Esophagus (tissue), 2 donors: ENCODE measurements at regions not wholly inside any gene's neighbourhood (a gene's known extent, or its start where the extent isn't known, plus 50 kb on each side); places are given as distances from the start of the nearest gene placed in this dataset.

Experiments used
- H3K27ac ChIP-seq, 2 donors: one replicate each; pipeline ENCODE4 v1.5.1; 2013; ENCODE audit warnings: low read depth in 2 of 2, mild to moderate bottlenecking in 2 of 2, inconsistent platforms in 1 of 2, low read length in 1 of 2, moderate library complexity in 1 of 2
- H3K27me3 ChIP-seq, 2 donors: one replicate each; pipeline ENCODE4 v1.6.1; 2013; ENCODE audit warnings: low read length in 2 of 2, control low read depth in 1 of 2, mild to moderate bottlenecking in 1 of 2; ENCODE audit not compliant: insufficient read depth in 2 of 2, control insufficient read depth in 1 of 2
- H3K36me3 ChIP-seq, 2 donors: one replicate each; pipeline ENCODE4 v1.6.1; 2013; ENCODE audit warnings: low read length in 1 of 2; ENCODE audit not compliant: control insufficient read depth in 2 of 2, insufficient read depth in 2 of 2
- H3K4me1 ChIP-seq, 2 donors: one replicate each; pipeline ENCODE4 v1.6.1; 2013; ENCODE audit warnings: low read length in 1 of 2; ENCODE audit not compliant: control insufficient read depth in 2 of 2, insufficient read depth in 2 of 2
- H3K4me3 ChIP-seq, 2 donors: one replicate each; pipeline ENCODE4 v1.5.1; 2013; ENCODE audit warnings: low read length in 2 of 2, mild to moderate bottlenecking in 2 of 2, low read depth in 1 of 2, moderate library complexity in 1 of 2
- H3K9me3 ChIP-seq, 2 donors: one replicate each; pipeline ENCODE4 v1.6.1; 2013; ENCODE audit warnings: mild to moderate bottlenecking in 2 of 2, low read depth in 1 of 2, low read length in 1 of 2, moderate library complexity in 1 of 2; ENCODE audit not compliant: control insufficient read depth in 2 of 2, insufficient read depth in 1 of 2
- WGBS, 2 donors: extraction: QIAGEN DNeasy Blood & Tissue Kit; methylation state at CpG; one replicate each; pipeline ENCODE4 v1.1.7; 2013; 5-methylcytosine and 5-hydroxymethylcytosine counted together
- donor health status: healthy with polysubstance abuse.
- donor health status: Bipolar disorder and iron deficiency.

GRCh38 chr3:196147116-196147515 is 64.1 kb downstream of the ZDHHC19 start:
- Histone ChIP-seq H3K4me3 (no peak overlapping the region), H3K27ac (no peak overlapping the region), H3K36me3 (no peaks in the 10 kb centered on the region), H3K9me3 (no peaks in the 10 kb centered on the region), H3K27me3 (no peaks in the 10 kb centered on the region), H3K4me1 (peaks cover 4 to 12% of the 10 kb centered on the region in 2 donors)
- 85 to 93% methylated on average over 2 of the region's 2 CpGs for whole genome bisulfite sequencing, 2 donors

DNA sequence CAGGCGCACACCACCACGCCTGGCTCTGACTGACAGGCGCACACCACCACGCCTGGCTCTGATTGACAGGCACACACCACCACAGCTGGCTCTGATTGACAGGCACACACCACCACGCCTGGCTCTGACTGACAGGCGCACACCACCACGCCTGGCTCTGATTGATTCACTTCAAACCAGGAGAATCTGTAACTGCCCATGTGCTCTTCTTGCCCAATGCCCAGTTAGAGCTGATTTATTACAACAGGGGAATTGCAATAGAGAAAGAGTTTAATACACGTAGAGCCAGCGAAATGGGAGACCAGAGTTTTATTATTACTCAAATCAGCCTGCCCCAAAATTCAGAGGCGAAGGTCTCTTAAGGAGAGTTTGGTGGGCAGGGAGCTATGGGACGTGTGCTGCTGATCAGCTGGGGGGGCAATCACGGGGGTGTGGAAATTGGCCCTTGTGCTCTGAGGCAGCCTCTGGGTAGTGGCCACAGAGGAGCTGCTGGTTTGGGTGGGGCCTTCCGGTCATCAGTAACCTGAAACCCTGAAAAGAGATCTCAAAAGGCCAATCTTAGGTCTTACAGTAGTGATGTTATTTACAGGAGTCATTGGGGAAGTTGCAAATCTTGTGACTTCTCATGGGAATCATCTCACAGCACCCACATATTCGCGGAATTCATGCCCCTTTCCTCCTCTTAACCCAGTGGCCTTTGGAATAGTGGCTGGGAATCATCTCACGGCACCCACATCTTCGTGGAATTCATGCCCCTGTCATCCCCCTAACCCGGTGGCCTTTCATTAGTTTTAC is 63.8 kb upstream of the TFRC start:
- Histone ChIP-seq H3K4me1 (peaks cover 4 to 14% of the 10 kb centered on the region in 2 donors), H3K27me3 (no peaks in the 10 kb centered on the region), H3K36me3 (no peaks in the 10 kb centered on the region), H3K4me3 (no peak overlapping the region), H3K27ac (no peak overlapping the region), H3K9me3 (no peaks in the 10 kb centered on the region)
- WGBS, 2 donors: 87 to 88% methylated on average over 14 to 17 of the region's 18 CpGs

- H3K27ac ChIP-seq: no peak overlapping the region
- no peaks in the 10 kb centered on the region for H3K36me3 ChIP-seq
- no peaks in the 10 kb centered on the region for H3K9me3 ChIP-seq
- no peaks in the 10 kb centered on the region for H3K27me3 ChIP-seq
- H3K4me1 ChIP-seq: peaks cover 4 to 14% of the 10 kb centered on the region in 2 donors
- 77 to 83% methylated on average over 19 of the region's 19 CpGs for WGBS, 2 donors
- no peak overlapping the region for H3K4me3 ChIP-seq
Observed at GRCh38 chr3:196144383-196145105, 62.7 kb upstream of the TFRC start.

- Histone ChIP-seq H3K27ac (peak overlapping the region; percentile 56 to 80), H3K9me3 (no peaks in the 10 kb centered on the region), H3K4me1 (peaks cover 4 to 14% of the 10 kb centered on the region in 2 donors), H3K4me3 (no peak overlapping the region), H3K36me3 (no peaks in the 10 kb centered on the region), H3K27me3 (no peaks in the 10 kb centered on the region)
- WGBS, 2 donors: 59 to 74% methylated on average over 17 of the region's 17 CpGs
Observed at GRCh38 chr3:196143708-196144382, 62.0 kb upstream of the TFRC start.

GRCh38 chr3:196142202-196142956 is 60.5 kb upstream of the TFRC start:
- peak overlapping the region; percentile 0 to 37 for H3K4me3 ChIP-seq
- no peaks in the 10 kb centered on the region for H3K9me3 ChIP-seq
- H3K27me3 ChIP-seq: no peaks in the 10 kb centered on the region
- 43 to 60% methylated on average over 15 to 16 of the region's 16 CpGs for WGBS, 2 donors
- no peaks in the 10 kb centered on the region for H3K36me3 ChIP-seq
- H3K27ac ChIP-seq: peak overlapping the region; percentile 73 to 80
- H3K4me1 ChIP-seq: peaks cover 4 to 14% of the 10 kb centered on the region in 2 donors

DNA sequence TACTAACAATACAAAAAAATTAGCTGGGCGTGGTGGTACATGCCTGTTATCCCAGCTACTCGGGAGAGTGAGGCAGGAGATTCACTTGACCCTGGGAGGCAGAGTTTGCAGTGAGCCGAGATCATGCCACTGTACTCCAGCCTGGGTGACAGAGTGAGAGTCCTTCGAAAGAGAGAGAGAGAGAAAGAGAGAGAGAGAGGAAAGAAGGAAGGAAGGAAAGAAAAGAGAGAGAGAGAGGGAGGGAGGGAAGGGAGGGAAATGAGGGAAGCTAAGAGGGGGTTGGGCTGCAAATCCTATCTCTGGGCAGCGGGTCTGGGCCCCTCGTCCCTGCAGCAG is 59.9 kb upstream of the TFRC start:
- no peaks in the 10 kb centered on the region for H3K36me3 ChIP-seq
- H3K27ac ChIP-seq: peak overlapping the region; percentile 73 to 80
- 51 to 59% methylated on average over 6 of the region's 6 CpGs for WGBS, 2 donors
- H3K4me3 ChIP-seq: no peak overlapping the region
- H3K4me1 ChIP-seq: peaks cover 4 to 14% of the 10 kb centered on the region in 2 donors
- H3K9me3 ChIP-seq: no peaks in the 10 kb centered on the region
- no peaks in the 10 kb centered on the region for H3K27me3 ChIP-seq

DNA sequence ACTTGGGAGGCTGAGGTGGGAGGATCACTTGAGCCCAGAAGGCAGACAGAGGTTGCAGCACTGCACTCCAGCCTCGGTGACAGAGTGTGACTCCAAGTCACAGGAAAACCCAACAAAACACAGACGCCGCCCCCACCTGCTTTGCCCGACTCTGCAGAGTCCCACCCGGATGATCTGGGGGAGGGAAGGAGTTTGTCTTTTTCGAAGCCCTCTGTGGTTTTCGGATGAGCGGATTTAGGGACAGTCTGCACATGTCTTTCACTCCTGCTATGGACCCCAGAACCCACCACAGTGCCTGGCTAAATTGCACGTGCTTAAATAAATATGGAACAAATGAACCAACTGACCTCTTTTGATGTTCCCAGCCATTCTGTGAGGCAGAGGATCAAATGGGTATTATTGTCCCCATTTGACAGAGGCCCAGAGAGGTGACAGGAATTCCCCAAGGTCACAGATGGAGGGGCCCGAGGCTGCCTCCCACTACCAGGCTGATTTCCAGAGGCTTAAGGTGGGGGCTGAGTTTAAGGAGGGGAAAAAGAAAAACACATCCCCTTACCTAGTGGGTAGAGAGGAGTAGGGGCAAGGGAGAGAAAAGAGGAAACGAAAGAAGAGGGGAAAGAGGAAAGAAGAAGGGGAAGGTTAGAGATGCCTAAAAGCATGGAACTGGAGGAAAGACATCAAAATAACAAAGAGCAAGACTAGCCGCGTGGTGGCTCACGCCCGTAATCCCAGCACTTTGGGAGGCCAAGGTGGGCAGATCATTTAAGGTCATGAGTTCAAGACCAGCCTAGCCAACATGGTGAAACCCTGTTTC is 59.4 kb upstream of the TFRC start:
- H3K27ac ChIP-seq: no peak overlapping the region
- peaks cover 4 to 14% of the 10 kb centered on the region in 2 donors for H3K4me1 ChIP-seq
- 80 to 85% methylated on average over 15 of the region's 15 CpGs for whole genome bisulfite sequencing, 2 donors

DNA sequence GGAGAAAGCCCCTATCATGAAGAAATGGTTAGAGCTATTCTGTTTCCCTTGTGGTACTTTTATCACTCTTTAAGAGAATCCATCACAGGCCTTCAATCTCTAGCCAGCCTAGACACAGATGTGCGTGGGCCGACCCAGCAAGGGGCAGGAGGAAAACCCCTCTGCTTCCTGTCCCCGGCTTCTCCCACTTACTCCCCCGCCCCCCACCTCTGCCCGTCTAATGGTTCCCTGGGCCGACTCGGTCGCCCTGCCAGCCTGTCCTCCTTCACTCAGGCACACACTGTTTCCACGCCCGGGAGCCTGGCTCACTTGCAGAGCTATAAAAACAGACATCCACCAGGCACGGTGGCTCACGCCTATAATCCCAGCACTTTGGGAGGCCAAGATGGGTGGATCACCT is 58.3 kb upstream of the TFRC start:
- Histone ChIP-seq H3K4me1 (peaks cover 4 to 18% of the 10 kb centered on the region in 2 donors), H3K27ac (no peak overlapping the region), H3K4me3 (no peak overlapping the region), H3K36me3 (no peaks in the 10 kb centered on the region), H3K9me3 (no peaks in the 10 kb centered on the region), H3K27me3 (no peaks in the 10 kb centered on the region)
- 68 to 72% methylated on average over 12 of the region's 12 CpGs for WGBS, 2 donors

More for the DNA sequence above, 59.4 kb upstream of the TFRC start:
- Histone ChIP-seq H3K9me3 (no peaks in the 10 kb centered on the region), H3K36me3 (no peaks in the 10 kb centered on the region), H3K27me3 (no peaks in the 10 kb centered on the region), H3K4me3 (no peak overlapping the region)
